IgD-negative memory B cell (primary cell): ENCODE measurements at regions not wholly inside any gene's neighbourhood (a gene's known extent, or its start where the extent isn't known, plus 50 kb on each side); places are given as distances from the start of the nearest gene placed in this dataset.

Experiments
- H3K27ac Mint-ChIP-seq, 3 donors: one replicate each; pipeline ENCODE4 v1.8.0; 2020 to 2022; ENCODE audit warnings: mild to moderate bottlenecking in 3 of 3, mixed read lengths in 3 of 3, moderate library complexity in 1 of 3
- H3K27me3 Mint-ChIP-seq: one replicate; pipeline ENCODE4 v1.8.0; 2021; ENCODE audit warnings: mixed read lengths
- H3K36me3 Mint-ChIP-seq: one replicate; pipeline ENCODE4 v1.8.0; 2020; ENCODE audit warnings: mild to moderate bottlenecking, mixed read lengths
- H3K4me1 Mint-ChIP-seq, 3 donors: one replicate each; pipeline ENCODE4 v1.8.0; 2020 to 2022; ENCODE audit warnings: mixed read lengths in 3 of 3, mild to moderate bottlenecking in 1 of 3
- H3K4me3 Mint-ChIP-seq, 4 donors: one replicate each; pipeline ENCODE4 v1.8.0; 2020 to 2022; ENCODE audit warnings: mild to moderate bottlenecking in 4 of 4, mixed read lengths in 4 of 4, moderate library complexity in 3 of 4
- H3K9me3 Mint-ChIP-seq, 3 donors: one replicate each; pipeline ENCODE4 v1.8.0; 2020 to 2021; ENCODE audit warnings: mixed read lengths in 3 of 3, mild to moderate bottlenecking in 1 of 3

- H3K4me1 Mint-ChIP-seq = no peaks in the 10 kb centered on the region
- H3K27ac Mint-ChIP-seq = no peak overlapping the region
- peaks cover 5% of the 10 kb centered on the region for H3K27me3 Mint-ChIP-seq
- no peak overlapping the region for H3K4me3 Mint-ChIP-seq
- H3K36me3 Mint-ChIP-seq = no peaks in the 10 kb centered on the region
- no peaks in the 10 kb centered on the region for H3K9me3 Mint-ChIP-seq
These were observed 174.4 kb upstream of the DTNBP1 start for GRCh38 chr6:15837205-15837604.

DNA sequence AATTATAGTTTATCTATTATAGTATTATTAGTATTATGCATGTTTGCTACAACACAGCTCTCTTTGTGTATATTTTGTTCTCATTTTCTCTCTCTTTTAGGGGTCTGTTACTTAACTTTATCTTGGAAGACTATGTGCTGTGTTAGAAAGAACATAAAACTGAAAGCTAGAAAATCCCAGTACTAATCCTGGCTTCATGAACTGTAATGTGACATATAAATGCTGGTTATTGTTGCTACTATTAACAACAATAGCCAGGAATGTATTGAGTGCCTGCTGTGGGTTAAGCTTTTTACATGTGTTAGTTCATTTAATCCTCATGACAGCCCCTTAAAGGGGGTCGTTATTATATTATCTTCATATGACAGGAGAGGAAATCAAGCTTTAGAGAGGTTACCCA is 170.0 kb upstream of the DTNBP1 start:
- Mint-ChIP-seq H3K9me3 (no peaks in the 10 kb centered on the region), H3K27ac (no peak overlapping the region), H3K4me3 (no peak overlapping the region), H3K4me1 (no peaks in the 10 kb centered on the region), H3K27me3 (no peaks in the 10 kb centered on the region), H3K36me3 (no peaks in the 10 kb centered on the region)

- H3K27ac Mint-ChIP-seq = no peak overlapping the region
These were observed 166.3 kb upstream of the DTNBP1 start for GRCh38 chr6:15829156-15829555.

GRCh38 chr6:15827496-15828255 is 164.8 kb upstream of the DTNBP1 start:
- H3K4me1 Mint-ChIP-seq = peaks cover 0 to 16% (median 1%) of the 10 kb centered on the region in 3 donors
- no peak overlapping the region for H3K4me3 Mint-ChIP-seq
- H3K27ac Mint-ChIP-seq = no peak overlapping the region
- peaks cover 7% of the 10 kb centered on the region for H3K27me3 Mint-ChIP-seq
- no peaks in the 10 kb centered on the region for H3K36me3 Mint-ChIP-seq
- no peaks in the 10 kb centered on the region for H3K9me3 Mint-ChIP-seq

More at GRCh38 chr6:15829156-15829555, 166.3 kb upstream of the DTNBP1 start:
- no peak overlapping the region for H3K4me3 Mint-ChIP-seq
- no peaks in the 10 kb centered on the region for H3K36me3 Mint-ChIP-seq
- H3K27me3 Mint-ChIP-seq = peaks cover 5% of the 10 kb centered on the region
- peaks cover 0 to 6% (median 0%) of the 10 kb centered on the region in 3 donors for H3K4me1 Mint-ChIP-seq
- H3K9me3 Mint-ChIP-seq = no peaks in the 10 kb centered on the region

DNA sequence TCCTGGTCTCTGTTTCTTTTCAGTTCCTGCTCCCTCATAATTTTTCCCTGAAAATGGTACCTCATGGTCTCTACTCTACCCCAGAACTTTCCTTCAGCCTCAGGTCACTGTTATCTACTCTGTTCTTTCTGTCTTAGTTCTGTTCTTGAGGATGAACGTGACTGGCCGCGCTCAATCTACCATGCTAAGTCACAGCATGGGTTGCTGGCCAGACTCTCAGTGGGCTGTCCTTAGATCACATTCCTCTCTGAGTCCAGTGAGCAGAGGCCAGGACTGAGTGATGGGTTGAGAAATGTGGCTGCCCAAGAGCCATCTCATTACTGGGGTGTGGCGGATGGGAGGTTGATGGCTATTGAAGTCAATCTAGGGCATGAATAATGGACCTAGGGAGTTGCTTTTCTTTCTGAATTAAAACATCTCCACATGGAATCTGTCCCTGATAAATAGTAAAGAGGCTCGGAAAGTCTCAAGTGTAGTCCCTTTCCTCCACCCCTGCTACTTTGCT is 164.0 kb upstream of the DTNBP1 start:
- Mint-ChIP-seq H3K27me3 (peaks cover 10% of the 10 kb centered on the region), H3K36me3 (no peaks in the 10 kb centered on the region), H3K4me3 (no peak overlapping the region), H3K27ac (no peak overlapping the region), H3K9me3 (no peaks in the 10 kb centered on the region), H3K4me1 (peaks cover 0 to 16% (median 1%) of the 10 kb centered on the region in 3 donors)

DNA sequence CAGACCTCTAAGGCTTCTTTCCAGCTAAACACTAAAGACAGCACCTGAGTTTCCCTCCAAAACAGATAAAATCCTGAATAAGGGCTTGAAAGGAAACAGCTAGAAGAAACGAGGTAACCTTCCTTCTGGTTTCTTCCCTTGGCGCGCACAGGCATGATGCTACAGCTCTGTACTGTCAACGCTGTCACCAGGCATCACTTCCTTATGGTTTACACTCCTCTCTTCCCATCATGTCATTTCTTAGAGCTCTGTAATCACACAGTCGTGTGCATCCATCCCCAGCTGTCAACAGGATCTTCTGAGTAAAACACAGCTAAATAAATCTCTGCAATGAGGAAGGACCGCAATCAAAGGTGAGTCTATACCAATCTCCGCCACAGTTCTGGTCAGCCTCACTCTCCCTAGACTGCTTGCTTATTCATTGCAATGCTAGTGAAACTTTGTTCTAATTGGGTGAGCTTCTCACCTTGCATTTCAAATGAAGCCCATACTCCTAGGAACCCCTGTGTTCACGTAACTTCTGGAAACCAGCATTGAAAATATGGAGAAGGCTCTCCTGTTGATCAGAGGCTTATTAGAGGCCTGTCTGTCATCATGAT is 162.6 kb upstream of the DTNBP1 start:
- no peak overlapping the region for H3K4me3 Mint-ChIP-seq
- H3K27ac Mint-ChIP-seq = no peak overlapping the region
- H3K36me3 Mint-ChIP-seq = no peaks in the 10 kb centered on the region
- H3K4me1 Mint-ChIP-seq = peaks cover 0 to 16% (median 1%) of the 10 kb centered on the region in 3 donors
- H3K27me3 Mint-ChIP-seq = peaks cover 14% of the 10 kb centered on the region
- H3K9me3 Mint-ChIP-seq = no peaks in the 10 kb centered on the region

- no peaks in the 10 kb centered on the region for H3K9me3 Mint-ChIP-seq
- no peak overlapping the region for H3K4me3 Mint-ChIP-seq
- no peaks in the 10 kb centered on the region for H3K36me3 Mint-ChIP-seq
- no peak overlapping the region for H3K27ac Mint-ChIP-seq
- H3K4me1 Mint-ChIP-seq = peaks cover 1 to 16% (median 2%) of the 10 kb centered on the region in 3 donors
- H3K27me3 Mint-ChIP-seq = peaks cover 16% of the 10 kb centered on the region
These were observed 162.0 kb upstream of the DTNBP1 start for GRCh38 chr6:15824811-15825210.

GRCh38 chr6:15823838-15824414 is 161.1 kb upstream of the DTNBP1 start:
- H3K36me3 Mint-ChIP-seq = no peaks in the 10 kb centered on the region
- peaks cover 1 to 16% (median 2%) of the 10 kb centered on the region in 3 donors for H3K4me1 Mint-ChIP-seq
- no peaks in the 10 kb centered on the region for H3K9me3 Mint-ChIP-seq
- H3K27ac Mint-ChIP-seq = no peak overlapping the region
- no peak overlapping the region for H3K4me3 Mint-ChIP-seq
- peaks cover 16% of the 10 kb centered on the region for H3K27me3 Mint-ChIP-seq

- Mint-ChIP-seq H3K27ac (no peak overlapping the region), H3K4me3 (no peak overlapping the region), H3K36me3 (no peaks in the 10 kb centered on the region), H3K27me3 (peaks cover 16% of the 10 kb centered on the region), H3K9me3 (no peaks in the 10 kb centered on the region), H3K4me1 (peaks cover 1 to 16% (median 2%) of the 10 kb centered on the region in 3 donors)
These were observed 160.0 kb upstream of the DTNBP1 start for GRCh38 chr6:15822835-15823234.

DNA sequence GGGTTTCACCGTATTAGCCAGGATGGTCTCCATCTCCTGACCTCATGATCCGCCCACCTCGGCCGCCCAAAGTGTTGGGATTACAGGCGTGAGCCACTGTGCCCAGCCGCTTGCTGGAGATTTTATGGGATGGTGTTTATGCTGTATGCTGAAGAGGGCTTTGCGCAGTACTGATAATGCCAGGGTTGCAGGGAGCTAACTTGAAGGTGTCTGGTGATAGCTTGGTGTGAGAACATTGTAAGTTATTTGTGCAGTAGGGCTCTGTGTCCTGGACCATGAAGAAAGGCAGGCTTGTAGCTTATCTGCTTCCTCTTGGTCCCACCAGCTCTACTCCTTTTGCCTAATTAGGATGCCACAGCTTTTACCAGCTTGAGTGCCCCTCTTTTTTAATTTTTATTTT is 157.0 kb upstream of the DTNBP1 start:
- Mint-ChIP-seq H3K27ac (no peak overlapping the region), H3K9me3 (no peaks in the 10 kb centered on the region), H3K27me3 (peaks cover 11% of the 10 kb centered on the region), H3K36me3 (no peaks in the 10 kb centered on the region), H3K4me3 (no peak overlapping the region), H3K4me1 (peaks cover 1 to 12% (median 3%) of the 10 kb centered on the region in 3 donors)

DNA sequence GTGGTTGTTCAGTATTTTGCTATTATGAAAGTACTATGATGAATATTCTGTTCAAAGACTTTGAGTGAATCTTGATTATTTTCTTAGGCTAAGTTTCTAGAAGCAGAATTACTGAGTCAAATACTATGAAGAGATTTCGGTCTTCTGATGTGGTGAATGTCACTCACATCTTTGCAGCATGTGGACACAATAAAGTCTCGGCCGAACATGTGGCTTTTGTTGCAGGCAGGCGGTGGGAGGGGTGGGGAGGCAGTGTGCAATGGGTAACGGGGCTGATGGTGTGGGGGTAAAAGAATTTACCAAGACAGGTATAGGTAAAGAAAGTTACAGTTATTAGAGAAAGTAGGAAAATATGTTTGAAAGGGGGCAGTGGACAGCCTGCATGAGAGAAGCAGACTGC is 156.4 kb upstream of the DTNBP1 start:
- Mint-ChIP-seq H3K4me3 (no peak overlapping the region), H3K4me1 (peaks cover 1 to 16% (median 3%) of the 10 kb centered on the region in 3 donors), H3K36me3 (no peaks in the 10 kb centered on the region)

DNA sequence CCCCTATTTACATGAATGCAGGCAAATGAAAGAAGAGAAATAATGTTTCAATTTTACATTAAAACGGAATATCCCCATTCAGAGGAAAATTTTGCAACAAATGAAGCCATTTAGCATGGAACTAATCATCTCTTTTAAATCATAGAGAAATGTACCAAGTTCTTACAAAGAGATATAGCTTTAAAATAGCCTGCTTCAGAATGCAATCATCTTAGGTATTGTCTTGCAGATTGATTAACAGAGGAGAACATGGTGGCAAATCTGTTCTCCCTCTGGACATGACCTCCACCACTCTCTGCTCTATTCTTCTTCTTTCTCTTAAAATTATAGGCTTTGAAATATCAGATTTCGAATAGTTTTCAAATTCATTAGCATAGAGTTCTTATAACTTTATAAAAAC is 155.7 kb upstream of the DTNBP1 start:
- peaks cover 0 to 1% (median 0%) of the 10 kb centered on the region in 3 donors for H3K9me3 Mint-ChIP-seq
- H3K4me3 Mint-ChIP-seq = no peak overlapping the region
- peaks cover 2 to 10% (median 3%) of the 10 kb centered on the region in 3 donors for H3K4me1 Mint-ChIP-seq
- H3K27me3 Mint-ChIP-seq = peaks cover 11% of the 10 kb centered on the region
- no peak overlapping the region for H3K27ac Mint-ChIP-seq
- no peaks in the 10 kb centered on the region for H3K36me3 Mint-ChIP-seq

More for the DNA sequence above, 156.4 kb upstream of the DTNBP1 start:
- H3K27me3 Mint-ChIP-seq = peaks cover 11% of the 10 kb centered on the region
- H3K27ac Mint-ChIP-seq = no peak overlapping the region
- H3K9me3 Mint-ChIP-seq = no peaks in the 10 kb centered on the region

- Mint-ChIP-seq H3K36me3 (no peaks in the 10 kb centered on the region), H3K27me3 (peaks cover 11% of the 10 kb centered on the region), H3K9me3 (peaks cover 0 to 1% (median 0%) of the 10 kb centered on the region in 3 donors), H3K27ac (no peak overlapping the region), H3K4me1 (peaks cover 2 to 6% (median 3%) of the 10 kb centered on the region in 3 donors), H3K4me3 (no peak overlapping the region)
These were observed 155.2 kb upstream of the DTNBP1 start for GRCh38 chr6:15818044-15818443.

- Mint-ChIP-seq H3K9me3 (peaks cover 0 to 4% (median 0%) of the 10 kb centered on the region in 3 donors), H3K27ac (no peak overlapping the region), H3K27me3 (peaks cover 7% of the 10 kb centered on the region), H3K36me3 (peaks cover 2% of the 10 kb centered on the region), H3K4me3 (no peak overlapping the region), H3K4me1 (peaks cover 2 to 11% (median 3%) of the 10 kb centered on the region in 3 donors)
These were observed 154.3 kb upstream of the DTNBP1 start for GRCh38 chr6:15817100-15817499.

GRCh38 chr6:15816661-15817060 is 153.8 kb upstream of the DTNBP1 start:
- Mint-ChIP-seq H3K27ac (no peak overlapping the region), H3K27me3 (peaks cover 5% of the 10 kb centered on the region), H3K36me3 (peaks cover 2% of the 10 kb centered on the region), H3K4me1 (peaks cover 2 to 12% (median 3%) of the 10 kb centered on the region in 3 donors), H3K9me3 (peaks cover 0 to 4% (median 0%) of the 10 kb centered on the region in 3 donors), H3K4me3 (no peak overlapping the region)
